VCaP (cell line): ENCODE measurements at regions not wholly inside any gene's neighbourhood (a gene's known extent, or its start where the extent isn't known, plus 50 kb on each side); places are given as distances from the start of the nearest gene placed in this dataset.
A peak's percentile ranks its signal among the peaks of the same experiment; 100 is the strongest.

ENCODE experiments used
- H3K27ac ChIP-seq: fragments of 450-650 bp; 2 replicates; pipeline ENCODE4 v1.5.1; 2017
- CTCF ChIP-seq: fragments of 450-650 bp; conservative IDR thresholded peaks from 2 replicates; pipeline ENCODE4 v1.5.1; 2017; ENCODE audit warnings: mild to moderate bottlenecking, moderate library complexity

DNA sequence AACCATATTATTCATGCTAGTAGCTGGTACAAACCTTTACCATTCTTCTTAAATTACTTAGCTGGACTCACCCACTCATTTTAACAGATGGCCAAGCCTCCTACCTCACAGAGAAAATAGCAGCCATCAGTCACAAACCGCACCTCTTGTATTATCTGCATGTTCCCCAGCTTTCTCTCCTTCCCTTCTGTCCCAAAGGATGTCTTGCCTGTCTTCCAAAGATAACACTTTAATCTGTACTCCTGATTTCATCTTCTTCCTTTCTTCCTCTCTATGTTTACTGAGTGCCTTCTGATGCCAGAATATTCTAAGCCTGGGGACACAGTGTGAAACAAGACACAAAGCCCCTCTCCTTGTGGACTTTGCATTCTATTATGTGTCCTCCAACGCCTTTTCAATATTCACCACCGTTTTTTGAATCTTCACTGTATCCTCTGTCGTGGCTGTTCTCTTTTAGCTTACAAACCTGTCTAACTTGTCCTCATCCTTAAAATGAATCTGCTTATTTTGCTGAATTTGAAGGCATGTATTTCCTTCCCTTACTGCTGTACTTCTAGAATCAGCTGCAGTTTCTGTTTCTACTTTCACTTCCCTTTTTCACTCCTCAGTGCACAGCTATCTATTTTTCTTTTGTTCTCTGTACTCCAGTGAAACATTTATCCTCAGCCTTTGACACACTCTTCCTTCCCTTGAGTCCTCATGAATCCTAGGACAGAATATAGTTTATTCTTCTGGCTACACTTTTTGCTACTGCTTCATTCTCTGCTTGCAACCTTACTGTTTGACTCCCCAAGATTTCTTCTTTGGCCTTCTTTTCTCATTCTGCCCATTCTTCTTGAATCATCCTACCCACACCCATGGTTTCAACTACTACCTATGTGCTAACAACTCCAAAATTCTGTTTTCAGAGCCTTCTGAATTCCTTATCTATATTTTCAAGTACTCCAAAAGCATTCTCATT, 216.9 kb upstream of the SAMSN1 start:
- TF ChIP-seq CTCF = no peak
- H3K27ac ChIP-seq = peak overlapping the region; percentile 1; the same call in 1 of the 2 replicates

DNA sequence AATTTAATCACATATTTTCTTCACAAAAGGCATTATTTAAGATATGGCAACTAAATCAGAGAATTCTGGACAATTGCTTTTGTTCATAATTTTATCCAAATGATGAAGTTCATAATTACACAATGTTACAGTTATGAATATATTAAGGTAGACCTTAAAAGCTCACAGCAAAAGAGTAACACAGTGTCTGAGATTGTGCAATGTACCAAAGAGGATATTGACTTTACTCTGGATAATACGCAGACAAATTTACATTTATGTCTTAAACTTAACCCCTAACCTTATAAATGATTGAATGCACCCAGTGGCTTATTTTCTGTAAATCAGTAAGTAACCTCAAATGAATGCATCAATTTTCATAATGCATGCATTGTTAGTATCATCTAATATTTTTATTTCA, 216.2 kb upstream of the SAMSN1 start:
- H3K27ac ChIP-seq = no peak overlapping the region
- TF ChIP-seq CTCF = no peak

GRCh38 chr21:14759285-14759684, 213.2 kb upstream of the SAMSN1 start:
- H3K27ac ChIP-seq = no peak overlapping the region
- TF ChIP-seq CTCF = no peak

DNA sequence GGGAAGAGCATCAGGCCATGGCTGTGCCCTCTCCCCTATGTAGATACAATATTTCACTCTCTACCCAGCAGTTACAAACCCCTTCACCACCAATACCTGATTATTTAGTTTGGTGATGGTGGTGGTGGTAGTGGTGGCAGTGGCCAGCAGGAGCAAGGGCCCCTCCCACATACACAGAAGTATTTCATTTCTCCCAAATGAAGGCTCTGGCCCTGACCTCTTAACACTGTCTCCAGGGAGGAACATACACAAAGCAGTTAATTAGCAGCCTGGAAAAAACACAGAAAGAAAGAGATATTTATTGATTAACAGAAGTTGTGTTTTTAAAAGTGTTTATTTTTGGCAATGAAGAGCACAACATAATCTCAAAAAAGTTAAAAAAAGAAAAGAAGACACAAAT, 212.7 kb upstream of the SAMSN1 start:
- TF ChIP-seq CTCF = no peak
- no peak overlapping the region for H3K27ac ChIP-seq

- no peak for TF ChIP-seq CTCF
- no peak overlapping the region for H3K27ac ChIP-seq
These were observed 211.6 kb upstream of the SAMSN1 start for GRCh38 chr21:14757533-14758327.

DNA sequence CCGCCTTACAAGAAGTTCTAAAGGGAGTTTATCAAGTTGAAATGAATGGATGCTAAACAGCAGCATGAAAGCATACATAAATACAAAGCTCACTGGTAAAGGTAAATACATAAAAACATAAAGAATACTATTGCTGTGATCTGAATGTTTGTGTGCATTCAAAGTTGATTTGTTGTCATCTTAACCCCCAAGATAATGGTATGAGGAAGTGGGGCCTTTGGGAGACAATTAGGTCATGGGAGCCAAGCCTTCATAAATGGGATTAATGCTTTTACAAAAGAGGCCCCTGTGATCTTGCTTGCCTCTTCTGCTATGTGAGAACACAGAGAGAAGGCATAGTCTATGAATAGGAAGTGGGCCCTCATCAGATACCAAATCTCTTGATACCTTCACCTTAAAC, 209.0 kb upstream of the SAMSN1 start:
- no peak for TF ChIP-seq CTCF
- H3K27ac ChIP-seq = no peak overlapping the region

DNA sequence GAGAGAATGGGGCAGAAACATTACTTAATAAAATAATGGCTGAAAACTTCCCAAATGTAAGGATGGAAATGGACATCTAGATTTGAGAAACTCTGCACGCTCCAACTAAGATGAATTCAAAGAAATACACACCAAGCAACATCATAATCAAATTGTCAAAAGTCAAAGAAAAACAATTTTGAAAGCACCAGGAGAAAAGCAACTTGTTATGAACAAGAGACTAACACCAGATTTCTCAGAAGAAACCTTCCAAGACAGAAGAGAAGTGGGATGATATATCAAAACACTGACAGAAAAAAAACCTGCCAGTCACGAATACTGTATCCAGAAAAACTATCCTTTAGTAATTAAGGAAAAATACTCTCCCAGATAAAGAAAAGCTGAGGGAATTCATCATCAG, 208.6 kb upstream of the SAMSN1 start:
- H3K27ac ChIP-seq = no peak overlapping the region
- no peak for TF ChIP-seq CTCF
